ENCODE measurements at regions not wholly inside any gene's neighbourhood (a gene's known extent, or its start where the extent isn't known, plus 50 kb on each side); places are given as distances from the start of the nearest gene placed in this dataset.

- DNase-seq = no peak
Measured at GRCh38 chr20:39338469-39339376, 376.6 kb downstream of the DHX35 start.

GRCh38 chr20:39333211-39333610 is 371.1 kb downstream of the DHX35 start:
- no peak for DNase-seq

- DNase-seq = no peak
Measured at GRCh38 chr20:39328347-39328746, 366.2 kb downstream of the DHX35 start.

- no peak for DNase-seq
Measured at GRCh38 chr20:39326050-39326449, 363.9 kb downstream of the DHX35 start.

- DNase-seq = no peak
Measured at GRCh38 chr20:39318911-39319310, 356.8 kb downstream of the DHX35 start.

- no peak for DNase-seq
Measured at GRCh38 chr20:39312676-39313075, 350.5 kb downstream of the DHX35 start.

GRCh38 chr20:39311851-39312506 is 349.8 kb downstream of the DHX35 start:
- DNase-seq = no peak

GRCh38 chr20:39310363-39310995 is 348.3 kb downstream of the DHX35 start:
- DNase-seq = no peak

GRCh38 chr20:39309458-39309857 is 347.3 kb downstream of the DHX35 start:
- no peak for DNase-seq

GRCh38 chr20:39302312-39302711 is 340.2 kb downstream of the DHX35 start:
- DNase-seq = no peak

GRCh38 chr20:39299783-39300182 is 337.6 kb downstream of the DHX35 start:
- DNase-seq = no peak

GRCh38 chr20:39298571-39299506 is 336.7 kb downstream of the DHX35 start:
- no peak for DNase-seq

GRCh38 chr20:39298121-39298520 is 336.0 kb downstream of the DHX35 start:
- no peak for DNase-seq

- no peak for DNase-seq
Measured at GRCh38 chr20:39295301-39295700, 333.2 kb downstream of the DHX35 start.

GRCh38 chr20:39294137-39294725 is 332.1 kb downstream of the DHX35 start:
- DNase-seq = no peak

- no peak for DNase-seq
Measured at GRCh38 chr20:39292193-39292736, 330.1 kb downstream of the DHX35 start.

- DNase-seq = no peak
Measured at GRCh38 chr20:39291301-39291700, 329.2 kb downstream of the DHX35 start.

- no peak for DNase-seq
Measured at GRCh38 chr20:39290575-39290974, 328.4 kb downstream of the DHX35 start.

GRCh38 chr20:39289831-39290230 is 327.7 kb downstream of the DHX35 start:
- DNase-seq = no peak

- no peak for DNase-seq
Measured at GRCh38 chr20:39289316-39289715, 327.2 kb downstream of the DHX35 start.

GRCh38 chr20:39283464-39283863 is 321.3 kb downstream of the DHX35 start:
- DNase-seq = no peak

GRCh38 chr20:39282619-39283092 is 320.5 kb downstream of the DHX35 start:
- DNase-seq = no peak
